CD14-positive monocyte (primary cell): ENCODE measurements at regions not wholly inside any gene's neighbourhood (a gene's known extent, or its start where the extent isn't known, plus 50 kb on each side); places are given as distances from the start of the nearest gene placed in this dataset.

Experiments used
- DNase-seq, 3 donors: peaks; one replicate each; pipeline ENCODE4 v3.0.0-alpha.2; 2011 to 2022
- H2AFZ ChIP-seq: 2 replicates; pipeline ENCODE4 v1.6.0; 2012; ENCODE audit warnings: mild to moderate bottlenecking, low read depth, low read length, inconsistent platforms; ENCODE audit not compliant: insufficient read depth, poor library complexity, severe bottlenecking
- H3K27ac ChIP-seq, 2 donors: 1 replicate in 1 of 2; 2 replicates in 1 of 2; pipeline ENCODE4 v1.5.1; 2012 to 2013; ENCODE audit warnings: low read length in 2 of 2, control low read depth in 1 of 2, inconsistent platforms in 1 of 2, low read depth in 1 of 2, mild to moderate bottlenecking in 1 of 2
- H3K27me3 ChIP-seq, 2 donors: one replicate each; pipeline versions ENCODE4 v1.6.0 to v1.6.1; 2011 to 2013; ENCODE audit warnings: low read length in 2 of 2; ENCODE audit not compliant: control insufficient read depth in 2 of 2, insufficient read depth in 2 of 2
- H3K36me3 ChIP-seq, 2 donors: replicated peaks in 1 of 2; 1 replicate in 1 of 2; 2 replicates in 1 of 2; pipeline versions ENCODE4 v1.5.1 to v1.6.1; 2012 to 2013; ENCODE audit warnings: low read length in 2 of 2, control low read depth in 1 of 2, inconsistent platforms in 1 of 2, mild to moderate bottlenecking in 1 of 2; ENCODE audit not compliant: insufficient read depth in 2 of 2, control insufficient read depth in 1 of 2
- H3K4me1 ChIP-seq, 2 donors: 1 replicate in 1 of 2; 2 replicates in 1 of 2; pipeline versions ENCODE4 v1.5.1 to v1.6.1; 2012 to 2013; ENCODE audit warnings: low read length in 2 of 2, control low read depth in 1 of 2, inconsistent platforms in 1 of 2, mild to moderate bottlenecking in 1 of 2, moderate library complexity in 1 of 2; ENCODE audit not compliant: insufficient read depth in 2 of 2, control insufficient read depth in 1 of 2
- H3K4me2 ChIP-seq: replicated peaks from 2 replicates; pipeline ENCODE3; 2012; ENCODE audit warnings: low read length, moderate library complexity, mild to moderate bottlenecking; ENCODE audit not compliant: poor library complexity, severe bottlenecking; ENCODE audit errors: extremely low read depth
- H3K4me3 ChIP-seq, 3 experiments: fragments of 200-600 bp in 1 of 3; sonication (generic) in 1 of 3; replicated peaks in 1 of 3; 1 replicate in 2 of 3; 2 replicates in 1 of 3; pipeline ENCODE4 v1.5.1; 2011 to 2013; ENCODE audit warnings: low read length in 3 of 3, mild to moderate bottlenecking in 3 of 3, control low read depth in 2 of 3, low read depth in 2 of 3, inconsistent platforms in 1 of 3, moderate library complexity in 1 of 3
- H3K79me2 ChIP-seq: 2 replicates; pipeline ENCODE4 v1.6.0; 2012; ENCODE audit warnings: mild to moderate bottlenecking, control low read depth, inconsistent platforms, low read length, moderate library complexity; ENCODE audit not compliant: insufficient read depth
- H3K9ac ChIP-seq: 2 replicates; pipeline ENCODE4 v1.6.0; 2017; ENCODE audit warnings: low read length, mild to moderate bottlenecking; ENCODE audit not compliant: insufficient read depth, poor library complexity, severe bottlenecking
- H3K9me3 ChIP-seq, 2 donors: replicated peaks in 1 of 2; 1 replicate in 1 of 2; 2 replicates in 1 of 2; pipeline versions ENCODE4 v1.5.1 to v1.6.1; 2012 to 2013; ENCODE audit warnings: low read length in 2 of 2, control low read depth in 1 of 2; ENCODE audit not compliant: control insufficient read depth in 1 of 2, insufficient read depth in 1 of 2
- H4K20me1 ChIP-seq: 2 replicates; pipeline ENCODE4 v1.6.0; 2012; ENCODE audit warnings: mild to moderate bottlenecking, low read length, control low read depth, moderate library complexity; ENCODE audit not compliant: insufficient read depth
- H3K27ac Mint-ChIP-seq, 7 donors: one replicate each; pipeline ENCODE4 v1.8.0; 2020; ENCODE audit warnings: mild to moderate bottlenecking in 7 of 7, mixed read lengths in 7 of 7, moderate library complexity in 6 of 7, inconsistent platforms in 2 of 7
- H3K27me3 Mint-ChIP-seq, 3 donors: one replicate each; pipeline ENCODE4 v1.8.0; 2021 to 2022; ENCODE audit warnings: low read depth in 3 of 3, mild to moderate bottlenecking in 3 of 3, mixed read lengths in 3 of 3, moderate library complexity in 3 of 3, inconsistent platforms in 1 of 3
- H3K36me3 Mint-ChIP-seq, 2 donors: one replicate each; pipeline ENCODE4 v1.8.0; 2020; ENCODE audit warnings: mixed read lengths in 2 of 2, inconsistent platforms in 1 of 2, mild to moderate bottlenecking in 1 of 2
- H3K4me1 Mint-ChIP-seq: one replicate; pipeline ENCODE4 v1.8.0; 2020; ENCODE audit warnings: mild to moderate bottlenecking, mixed read lengths
- H3K4me3 Mint-ChIP-seq, 2 donors: one replicate each; pipeline ENCODE4 v1.8.0; 2020; ENCODE audit warnings: mild to moderate bottlenecking in 2 of 2, mixed read lengths in 2 of 2, moderate library complexity in 1 of 2
- H3K9me3 Mint-ChIP-seq, 7 donors: one replicate each; pipeline ENCODE4 v1.8.0; 2020 to 2022; ENCODE audit warnings: mixed read lengths in 7 of 7, mild to moderate bottlenecking in 6 of 7, moderate library complexity in 6 of 7, inconsistent platforms in 2 of 7
- WGBS: methylation state at CpG from one replicate; pipeline ENCODE4 v1.1.5; 2013; ENCODE audit warnings: missing lambda C conversion rate; ENCODE audit not compliant: insufficient coverage; 5-methylcytosine and 5-hydroxymethylcytosine counted together
- intact Hi-C, 2 donors: fragments of 100-400 bp; cut with micrococcal nuclease; formaldehyde crosslinking; loops; one replicate each; pipeline versions ENCODE4 v1.15.0 to v1.15.1; 2023
- TF ChIP-seq, protein P1 (sequence below): fragments of 200-600 bp; IDR thresholded peaks from one replicate; pipeline ENCODE4 v1.8.0; 2022; ENCODE audit warnings: antibody characterized with exemption, mild to moderate bottlenecking

DNA sequence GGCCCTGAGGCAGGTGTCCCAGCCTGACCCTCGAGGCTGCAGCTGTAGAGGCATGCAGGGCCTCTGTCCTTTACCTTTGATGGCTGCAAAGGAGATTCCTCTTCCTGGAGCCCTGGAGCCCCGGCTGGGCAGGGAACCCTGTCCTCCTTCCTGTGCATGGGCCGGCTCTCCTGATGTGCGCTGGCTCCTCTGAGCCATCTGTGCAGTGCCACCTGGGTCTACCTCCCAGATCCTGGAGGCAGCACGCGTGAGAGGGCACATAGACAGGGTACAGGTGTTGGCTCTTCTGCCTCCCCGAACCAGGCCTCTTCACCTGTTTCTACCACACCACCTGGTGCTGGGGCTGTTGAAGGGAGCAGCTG is 115.1 kb downstream of the BEGAIN start:
- TF ChIP-seq, protein P1, sequence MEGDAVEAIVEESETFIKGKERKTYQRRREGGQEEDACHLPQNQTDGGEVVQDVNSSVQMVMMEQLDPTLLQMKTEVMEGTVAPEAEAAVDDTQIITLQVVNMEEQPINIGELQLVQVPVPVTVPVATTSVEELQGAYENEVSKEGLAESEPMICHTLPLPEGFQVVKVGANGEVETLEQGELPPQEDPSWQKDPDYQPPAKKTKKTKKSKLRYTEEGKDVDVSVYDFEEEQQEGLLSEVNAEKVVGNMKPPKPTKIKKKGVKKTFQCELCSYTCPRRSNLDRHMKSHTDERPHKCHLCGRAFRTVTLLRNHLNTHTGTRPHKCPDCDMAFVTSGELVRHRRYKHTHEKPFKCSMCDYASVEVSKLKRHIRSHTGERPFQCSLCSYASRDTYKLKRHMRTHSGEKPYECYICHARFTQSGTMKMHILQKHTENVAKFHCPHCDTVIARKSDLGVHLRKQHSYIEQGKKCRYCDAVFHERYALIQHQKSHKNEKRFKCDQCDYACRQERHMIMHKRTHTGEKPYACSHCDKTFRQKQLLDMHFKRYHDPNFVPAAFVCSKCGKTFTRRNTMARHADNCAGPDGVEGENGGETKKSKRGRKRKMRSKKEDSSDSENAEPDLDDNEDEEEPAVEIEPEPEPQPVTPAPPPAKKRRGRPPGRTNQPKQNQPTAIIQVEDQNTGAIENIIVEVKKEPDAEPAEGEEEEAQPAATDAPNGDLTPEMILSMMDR, result no peak
- no peak overlapping the region for H3K4me2 ChIP-seq
- no peaks in the 10 kb centered on the region for H3K4me1 ChIP-seq
- DNase-seq, result no peak
- no peak overlapping the region for H3K27ac Mint-ChIP-seq
- H3K4me3 ChIP-seq, result no peak overlapping the region
- H3K27me3 Mint-ChIP-seq, result no peaks in the 10 kb centered on the region
- H3K9me3 Mint-ChIP-seq, result no peaks in the 10 kb centered on the region
- H4K20me1 ChIP-seq, result no peaks in the 10 kb centered on the region
- peaks cover 2% of the 10 kb centered on the region for H3K4me1 Mint-ChIP-seq
- H2AFZ ChIP-seq, result no peak overlapping the region
- peaks cover 0 to 7% of the 10 kb centered on the region in 2 donors for H3K36me3 ChIP-seq
- peaks cover 7 to 18% of the 10 kb centered on the region in 2 donors for H3K36me3 Mint-ChIP-seq
- no peaks in the 10 kb centered on the region for H3K79me2 ChIP-seq
- H3K27me3 ChIP-seq, result no peaks in the 10 kb centered on the region
- H3K9ac ChIP-seq, result no peak overlapping the region
- no peak overlapping the region for H3K27ac ChIP-seq
- H3K4me3 Mint-ChIP-seq, result no peak overlapping the region
- no peaks in the 10 kb centered on the region for H3K9me3 ChIP-seq
- intact Hi-C loops, result no loop called here
- WGBS, result 98% methylated on average over 4 of the region's 7 CpGs

DNA sequence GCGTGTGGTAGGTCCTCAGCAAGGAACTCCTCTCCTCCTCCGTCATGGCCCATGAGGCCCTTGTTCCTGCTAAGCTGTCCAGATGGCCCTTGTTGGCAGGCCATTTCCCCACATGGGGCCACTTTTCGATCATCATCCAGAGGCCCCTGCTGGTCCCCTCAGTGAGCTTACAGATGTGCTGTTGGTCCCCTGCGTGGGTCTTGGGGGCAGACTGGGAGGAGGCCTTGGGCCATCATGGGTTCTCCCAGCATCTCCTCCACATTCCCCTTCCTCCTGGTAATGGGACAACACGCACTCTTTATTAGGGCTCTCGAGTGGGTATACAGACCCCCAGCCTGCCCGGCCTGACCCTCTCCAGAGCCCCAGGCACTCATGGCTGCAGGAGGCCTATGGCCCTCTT is 114.7 kb downstream of the BEGAIN start:
- H4K20me1 ChIP-seq, result no peaks in the 10 kb centered on the region
- 100% methylated on average over 7 of the region's 7 CpGs for WGBS
- DNase-seq, result no peak
- H3K4me1 Mint-ChIP-seq, result peaks cover 2% of the 10 kb centered on the region
- intact Hi-C loops, result no loop called here
- no peak overlapping the region for H3K9ac ChIP-seq
- no peak overlapping the region for H3K4me3 ChIP-seq
- H3K36me3 ChIP-seq, result peaks cover 0 to 7% of the 10 kb centered on the region in 2 donors
- H3K27me3 ChIP-seq, result no peaks in the 10 kb centered on the region
- H3K9me3 ChIP-seq, result no peaks in the 10 kb centered on the region
- no peak overlapping the region for H2AFZ ChIP-seq
- H3K36me3 Mint-ChIP-seq, result peaks cover 7 to 18% of the 10 kb centered on the region in 2 donors
- H3K27ac ChIP-seq, result no peak overlapping the region
- H3K79me2 ChIP-seq, result no peaks in the 10 kb centered on the region
- H3K27ac Mint-ChIP-seq, result no peak overlapping the region
- H3K4me2 ChIP-seq, result no peak overlapping the region
- no peaks in the 10 kb centered on the region for H3K27me3 Mint-ChIP-seq
- no peak overlapping the region for H3K4me3 Mint-ChIP-seq
- H3K9me3 Mint-ChIP-seq, result no peaks in the 10 kb centered on the region
- TF ChIP-seq, protein P1, result no peak
- no peaks in the 10 kb centered on the region for H3K4me1 ChIP-seq
